ENCODE measurements at regions not wholly inside any gene's neighbourhood (a gene's known extent, or its start where the extent isn't known, plus 50 kb on each side); places are given as distances from the start of the nearest gene placed in this dataset.
"Not testable (repeated sequence)": the region's sequence is repeated elsewhere in the genome, so short reads cannot be mapped to it uniquely, and the experiment has no call there.

- H3K4me1 ChIP-seq (ENCODE audit: control insufficient read depth, insufficient read depth, low read length); H3K4me3 ChIP-seq (ENCODE audit: low read length); H3K27ac ChIP-seq (ENCODE audit: low read length); H3K9me3 ChIP-seq (ENCODE audit: control insufficient read depth, low read length); ATAC-seq; H3K27me3 ChIP-seq (ENCODE audit: control insufficient read depth, insufficient read depth); intact Hi-C loops (cut with DNase I); DNase-seq: not testable (repeated sequence)
- 86% methylated on average over 6 of the region's 6 CpGs for WGBS
Measured at GRCh38 chr5:104546871-104547270, 984.3 kb upstream of the NUDT12 start.

GRCh38 chr5:104541141-104541785, 978.7 kb upstream of the NUDT12 start:
- no peak overlapping the region for H3K27ac ChIP-seq (ENCODE audit: low read length)
- H3K27me3 ChIP-seq (ENCODE audit: control insufficient read depth, insufficient read depth) = no peaks in the 10 kb centered on the region
- no peak for DNase-seq
- ATAC-seq = no peak
- intact Hi-C loops (cut with DNase I) = no loop called here
- no peak overlapping the region for H3K4me3 ChIP-seq (ENCODE audit: low read length)
- no peaks in the 10 kb centered on the region for H3K9me3 ChIP-seq (ENCODE audit: control insufficient read depth, low read length)
- H3K4me1 ChIP-seq (ENCODE audit: control insufficient read depth, insufficient read depth, low read length) = no peaks in the 10 kb centered on the region
- 89% methylated on average over 1 of the region's 1 CpG for WGBS

- DNase-seq (no peak), ATAC-seq (no peak)
- Histone ChIP-seq H3K27ac (ENCODE audit: low read length) (no peak overlapping the region), H3K27me3 (ENCODE audit: control insufficient read depth, insufficient read depth) (no peaks in the 10 kb centered on the region), H3K4me1 (ENCODE audit: control insufficient read depth, insufficient read depth, low read length) (no peaks in the 10 kb centered on the region), H3K9me3 (ENCODE audit: control insufficient read depth, low read length) (no peaks in the 10 kb centered on the region), H3K4me3 (ENCODE audit: low read length) (no peak overlapping the region)
- intact Hi-C loops (cut with DNase I) = no loop called here
- WGBS = 25% methylated on average over 1 of the region's 1 CpG
Measured at GRCh38 chr5:104540448-104540847, 977.9 kb upstream of the NUDT12 start.

- H3K9me3 ChIP-seq (ENCODE audit: control insufficient read depth, low read length) = no peaks in the 10 kb centered on the region
- ATAC-seq = no peak
- H3K27ac ChIP-seq (ENCODE audit: low read length) = no peak overlapping the region
- no peaks in the 10 kb centered on the region for H3K4me1 ChIP-seq (ENCODE audit: control insufficient read depth, insufficient read depth, low read length)
- no peak overlapping the region for H3K4me3 ChIP-seq (ENCODE audit: low read length)
- H3K27me3 ChIP-seq (ENCODE audit: control insufficient read depth, insufficient read depth) = no peaks in the 10 kb centered on the region
- no peak for DNase-seq
- intact Hi-C loops (cut with DNase I) = no loop called here
Measured at GRCh38 chr5:104539618-104540350, 977.2 kb upstream of the NUDT12 start.

- intact Hi-C loops (cut with DNase I) = no loop called here
- H3K27ac ChIP-seq (ENCODE audit: low read length) = no peak overlapping the region
- no peaks in the 10 kb centered on the region for H3K27me3 ChIP-seq (ENCODE audit: control insufficient read depth, insufficient read depth)
- H3K9me3 ChIP-seq (ENCODE audit: control insufficient read depth, low read length) = no peaks in the 10 kb centered on the region
- no peaks in the 10 kb centered on the region for H3K4me1 ChIP-seq (ENCODE audit: control insufficient read depth, insufficient read depth, low read length)
- H3K4me3 ChIP-seq (ENCODE audit: low read length) = no peak overlapping the region
- 73% methylated on average over 6 of the region's 6 CpGs for WGBS
- ATAC-seq (no peak), DNase-seq (no peak)
Measured at GRCh38 chr5:104538734-104539133, 976.1 kb upstream of the NUDT12 start.

GRCh38 chr5:104533498-104533897, 970.9 kb upstream of the NUDT12 start:
- Histone ChIP-seq H3K4me3 (ENCODE audit: low read length) (no peak overlapping the region), H3K9me3 (ENCODE audit: control insufficient read depth, low read length) (no peaks in the 10 kb centered on the region), H3K27ac (ENCODE audit: low read length) (no peak overlapping the region), H3K4me1 (ENCODE audit: control insufficient read depth, insufficient read depth, low read length) (no peaks in the 10 kb centered on the region), H3K27me3 (ENCODE audit: control insufficient read depth, insufficient read depth) (no peaks in the 10 kb centered on the region)
- ATAC-seq (no peak), DNase-seq (no peak)
- intact Hi-C loops (cut with DNase I) = no loop called here

GRCh38 chr5:104526866-104527265, 964.3 kb upstream of the NUDT12 start:
- H3K27ac ChIP-seq (ENCODE audit: low read length) = no peak overlapping the region
- no peaks in the 10 kb centered on the region for H3K27me3 ChIP-seq (ENCODE audit: control insufficient read depth, insufficient read depth)
- DNase-seq (no peak), ATAC-seq (no peak)
- H3K4me1 ChIP-seq (ENCODE audit: control insufficient read depth, insufficient read depth, low read length) = no peaks in the 10 kb centered on the region
- H3K9me3 ChIP-seq (ENCODE audit: control insufficient read depth, low read length) = no peaks in the 10 kb centered on the region
- intact Hi-C loops (cut with DNase I) = no loop called here
- WGBS = 51% methylated on average over 1 of the region's 1 CpG
- no peak overlapping the region for H3K4me3 ChIP-seq (ENCODE audit: low read length)

- Histone ChIP-seq H3K4me1 (ENCODE audit: control insufficient read depth, insufficient read depth, low read length) (no peaks in the 10 kb centered on the region), H3K27me3 (ENCODE audit: control insufficient read depth, insufficient read depth) (no peaks in the 10 kb centered on the region), H3K9me3 (ENCODE audit: control insufficient read depth, low read length) (no peaks in the 10 kb centered on the region), H3K27ac (ENCODE audit: low read length) (no peak overlapping the region), H3K4me3 (ENCODE audit: low read length) (no peak overlapping the region)
- ATAC-seq = no peak
- no peak for DNase-seq
- intact Hi-C loops (cut with DNase I) = no loop called here
Measured at GRCh38 chr5:104513640-104514072, 951.1 kb upstream of the NUDT12 start.

- Histone ChIP-seq H3K4me1 (ENCODE audit: control insufficient read depth, insufficient read depth, low read length) (no peaks in the 10 kb centered on the region), H3K4me3 (ENCODE audit: low read length) (no peak overlapping the region), H3K27me3 (ENCODE audit: control insufficient read depth, insufficient read depth) (no peaks in the 10 kb centered on the region), H3K27ac (ENCODE audit: low read length) (no peak overlapping the region), H3K9me3 (ENCODE audit: control insufficient read depth, low read length) (no peaks in the 10 kb centered on the region)
- intact Hi-C loops (cut with DNase I) = no loop called here
- WGBS = 28% methylated on average over 3 of the region's 3 CpGs
- no peak for ATAC-seq
- no peak for DNase-seq
Measured at GRCh38 chr5:104513121-104513602, 950.6 kb upstream of the NUDT12 start.

- H3K9me3 ChIP-seq (ENCODE audit: control insufficient read depth, low read length) = no peaks in the 10 kb centered on the region
- no peak overlapping the region for H3K27ac ChIP-seq (ENCODE audit: low read length)
- H3K27me3 ChIP-seq (ENCODE audit: control insufficient read depth, insufficient read depth) = no peaks in the 10 kb centered on the region
- no peaks in the 10 kb centered on the region for H3K4me1 ChIP-seq (ENCODE audit: control insufficient read depth, insufficient read depth, low read length)
- intact Hi-C loops (cut with DNase I) = no loop called here
- 38% methylated on average over 4 of the region's 4 CpGs for WGBS
- DNase-seq (no peak), ATAC-seq (no peak)
- H3K4me3 ChIP-seq (ENCODE audit: low read length) = no peak overlapping the region
Measured at GRCh38 chr5:104512063-104512825, 949.7 kb upstream of the NUDT12 start.

GRCh38 chr5:104498281-104498680, 935.7 kb upstream of the NUDT12 start:
- DNase-seq (no peak), ATAC-seq (no peak)
- Histone ChIP-seq H3K4me3 (ENCODE audit: low read length) (no peak overlapping the region), H3K27ac (ENCODE audit: low read length) (no peak overlapping the region), H3K27me3 (ENCODE audit: control insufficient read depth, insufficient read depth) (no peaks in the 10 kb centered on the region), H3K4me1 (ENCODE audit: control insufficient read depth, insufficient read depth, low read length) (no peaks in the 10 kb centered on the region), H3K9me3 (ENCODE audit: control insufficient read depth, low read length) (no peaks in the 10 kb centered on the region)
- WGBS = 16% methylated on average over 1 of the region's 1 CpG
- intact Hi-C loops (cut with DNase I) = no loop called here

All from right cardiac atrium (tissue), 5 donors.